Common myeloid progenitor, CD34-positive (primary cell): ENCODE measurements at regions not wholly inside any gene's neighbourhood (a gene's known extent, or its start where the extent isn't known, plus 50 kb on each side); places are given as distances from the start of the nearest gene placed in this dataset.

ENCODE experiments used
- CTCF ChIA-PET: fragments of 350-600 bp; sonication (Branson Sonifier 250); formaldehyde crosslinking; loops from one replicate; lab custom pipeline; 2021; ENCODE audit warnings: antibody characterized with exemption; lab: Charles Lee
- POLR2A ChIA-PET: fragments of 350-600 bp; sonication (Branson Sonifier 250); formaldehyde crosslinking; loops from one replicate; lab custom pipeline; 2021; ENCODE audit warnings: antibody characterized with exemption; lab: Charles Lee
- DNase-seq, 3 donors: peaks; one replicate each; pipeline versions ENCODE4 v3.0.0 to v3.0.0-alpha.2; 2013
- H3K27ac ChIP-seq, 2 experiments: 1 replicate in 1 of 2; 2 replicates in 1 of 2; pipeline ENCODE4 v1.7.0; 2013; ENCODE audit warnings: inconsistent platforms in 2 of 2, low read length in 2 of 2, mild to moderate bottlenecking in 2 of 2, low read depth in 1 of 2, moderate library complexity in 1 of 2; ENCODE audit not compliant: severe bottlenecking in 2 of 2, insufficient read depth in 1 of 2, poor library complexity in 1 of 2
- H3K27me3 ChIP-seq, 5 experiments: replicated peaks in 2 of 5; 1 replicate in 3 of 5; 2 replicates in 2 of 5; pipeline versions ENCODE4 v1.6.1 to v1.7.0; 2013; ENCODE audit warnings: low read length in 4 of 5, mild to moderate bottlenecking in 2 of 5, moderate library complexity in 2 of 5, inconsistent platforms in 1 of 5; ENCODE audit not compliant: insufficient read depth in 5 of 5, control insufficient read depth in 4 of 5
- H3K36me3 ChIP-seq, 4 experiments: 1 replicate in 2 of 4; 2 replicates in 2 of 4; pipeline versions ENCODE4 v1.6.1 to v1.7.0; 2013; ENCODE audit warnings: low read length in 3 of 4, control low read depth in 1 of 4, mild to moderate bottlenecking in 1 of 4; ENCODE audit not compliant: control insufficient read depth in 4 of 4, insufficient read depth in 4 of 4
- H3K4me1 ChIP-seq, 4 experiments: 1 replicate in 3 of 4; 2 replicates in 1 of 4; pipeline versions ENCODE4 v1.6.1 to v1.7.1; 2013; ENCODE audit warnings: low read length in 3 of 4, mild to moderate bottlenecking in 3 of 4, control low read depth in 1 of 4, inconsistent platforms in 1 of 4, moderate library complexity in 1 of 4; ENCODE audit not compliant: control insufficient read depth in 4 of 4, insufficient read depth in 4 of 4; ENCODE audit errors: control extremely low read depth in 1 of 4
- H3K4me3 ChIP-seq, 7 experiments: 1 replicate in 4 of 7; 2 replicates in 3 of 7; pipeline versions ENCODE4 v1.5.1 to v1.7.0; 2013; ENCODE audit warnings: mild to moderate bottlenecking in 7 of 7, low read length in 6 of 7, moderate library complexity in 6 of 7, inconsistent platforms in 2 of 7, low read depth in 2 of 7, control low read depth in 1 of 7; ENCODE audit not compliant: insufficient read depth in 4 of 7, control insufficient read depth in 1 of 7; ENCODE audit errors: extremely low read depth in 1 of 7
- H3K9me3 ChIP-seq, 5 experiments: 1 replicate in 4 of 5; 2 replicates in 1 of 5; pipeline versions ENCODE4 v1.6.1 to v1.7.1; 2013; ENCODE audit warnings: low read length in 4 of 5, mild to moderate bottlenecking in 2 of 5, inconsistent platforms in 1 of 5, low read depth in 1 of 5, moderate library complexity in 1 of 5; ENCODE audit not compliant: control insufficient read depth in 4 of 5, insufficient read depth in 2 of 5; ENCODE audit errors: control extremely low read depth in 1 of 5
- WGBS: methylation state at CpG from one replicate; pipeline ENCODE4 v1.1.5; 2013; ENCODE audit not compliant: insufficient coverage; 5-methylcytosine and 5-hydroxymethylcytosine counted together

DNA sequence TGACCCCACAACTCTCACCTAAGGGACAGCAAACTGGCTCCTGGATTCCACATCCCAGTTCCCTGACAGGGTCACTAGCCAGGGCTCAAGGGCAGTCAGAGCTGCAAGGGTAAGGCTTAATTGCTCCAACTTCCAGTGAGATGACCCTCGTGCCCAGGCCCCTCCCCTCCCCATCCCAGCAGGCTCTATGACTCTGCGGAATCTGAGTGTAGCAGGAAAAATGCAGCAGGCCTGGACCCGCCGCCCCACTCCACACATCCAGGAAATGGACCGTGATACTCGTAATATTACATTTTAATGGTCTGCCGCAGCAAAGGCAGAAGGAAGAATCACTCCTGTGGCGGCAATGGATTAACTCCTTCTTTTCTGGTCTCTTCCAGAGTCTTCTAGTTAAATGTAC, 91.7 kb upstream of the CHST15 start:
- H3K4me3 ChIP-seq: no peak overlapping the region
- H3K36me3 ChIP-seq: no peaks in the 10 kb centered on the region
- WGBS: 78% methylated on average over 8 of the region's 8 CpGs
- POLR2A ChIA-PET: no interaction called here
- DNase-seq: no peak
- no peaks in the 10 kb centered on the region for H3K4me1 ChIP-seq
- H3K9me3 ChIP-seq: no peaks in the 10 kb centered on the region
- H3K27ac ChIP-seq: no peak overlapping the region
- CTCF ChIA-PET: interaction anchor here (0.6 to 1.5 kb wide), 3 partner anchors 14 to 199 kb away, joined by 3 to 4 read pairs (median 3); no protein-coding TSS in a partner anchor
- peaks cover 0 to 2% (median 0%) of the 10 kb centered on the region in 5 experiments for H3K27me3 ChIP-seq

DNA sequence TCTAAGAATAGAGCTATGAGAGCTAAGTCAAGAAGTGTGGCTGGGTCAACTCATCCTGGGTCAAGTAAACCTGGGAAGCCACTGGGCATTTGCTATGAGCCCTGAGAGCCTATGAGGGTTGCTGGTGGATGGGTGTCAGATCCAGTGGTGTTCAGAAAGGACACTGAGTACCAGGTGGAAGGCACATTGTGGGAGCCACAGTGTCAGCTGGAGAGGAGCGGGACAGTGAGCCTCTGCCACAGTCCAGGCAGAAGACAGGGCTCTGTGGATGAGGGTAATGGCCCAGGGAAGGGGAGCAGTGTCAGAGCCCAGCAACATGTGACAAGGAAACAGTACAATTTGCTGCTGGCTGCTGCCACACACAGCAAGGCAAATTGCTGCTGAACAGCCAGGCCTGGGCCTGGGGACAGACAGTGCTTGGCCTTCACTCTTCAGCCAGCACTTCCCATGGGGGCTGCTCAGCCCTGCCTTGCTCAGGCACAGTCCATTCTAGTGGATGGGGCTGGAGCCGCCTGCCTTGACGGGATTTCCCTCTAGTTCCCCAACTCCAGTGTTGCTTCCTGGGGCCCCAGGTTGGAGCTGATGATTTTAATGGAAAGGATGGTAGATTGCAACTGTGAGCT, 90.9 kb upstream of the CHST15 start:
- WGBS: 100% methylated on average over 1 of the region's 3 CpGs
- peaks cover 0 to 1% (median 0%) of the 10 kb centered on the region in 5 experiments for H3K27me3 ChIP-seq
- ChIA-PET CTCF (interaction anchor here (0.9 kb wide), 1 partner anchor 14 kb away, joined by 3 read pairs; no protein-coding TSS in a partner anchor), POLR2A (no interaction called here)
- no peak for DNase-seq
- H3K4me1 ChIP-seq: no peaks in the 10 kb centered on the region
- H3K36me3 ChIP-seq: no peaks in the 10 kb centered on the region
- no peak overlapping the region for H3K27ac ChIP-seq
- no peak overlapping the region for H3K4me3 ChIP-seq
- H3K9me3 ChIP-seq: no peaks in the 10 kb centered on the region

GRCh38 chr10:124183617-124184016, 90.2 kb upstream of the CHST15 start:
- CTCF ChIA-PET: no interaction called here

GRCh38 chr10:124182088-124182541, 88.7 kb upstream of the CHST15 start:
- DNase-seq: no peak
- CTCF ChIA-PET: interaction anchor here (1.1 kb wide), 1 partner anchor 10 kb away, joined by 3 read pairs; no protein-coding TSS in a partner anchor
- Histone ChIP-seq H3K9me3 (no peaks in the 10 kb centered on the region), H3K27ac (no peak overlapping the region), H3K4me1 (peaks cover 0 to 2% (median under 1%) of the 10 kb centered on the region in 4 experiments), H3K36me3 (no peaks in the 10 kb centered on the region), H3K4me3 (no peak overlapping the region), H3K27me3 (peaks cover 0 to 1% (median 0%) of the 10 kb centered on the region in 5 experiments)
- POLR2A ChIA-PET: no interaction called here
- whole genome bisulfite sequencing: 95% methylated on average over 16 of the region's 17 CpGs

More at GRCh38 chr10:124183617-124184016, 90.2 kb upstream of the CHST15 start:
- POLR2A ChIA-PET: no interaction called here
- Histone ChIP-seq H3K9me3 (no peaks in the 10 kb centered on the region), H3K27me3 (peaks cover 0 to 1% (median 0%) of the 10 kb centered on the region in 5 experiments), H3K36me3 (no peaks in the 10 kb centered on the region), H3K4me3 (no peak overlapping the region), H3K4me1 (no peaks in the 10 kb centered on the region), H3K27ac (no peak overlapping the region)
- 100% methylated on average over 1 of the region's 7 CpGs for WGBS
- no peak for DNase-seq

- Histone ChIP-seq H3K9me3 (no peaks in the 10 kb centered on the region), H3K4me1 (peaks cover 0 to 7% (median 3%) of the 10 kb centered on the region in 4 experiments), H3K27ac (no peak overlapping the region), H3K27me3 (peaks cover 0 to 1% (median 0%) of the 10 kb centered on the region in 5 experiments), H3K36me3 (no peaks in the 10 kb centered on the region), H3K4me3 (no peak overlapping the region)
- WGBS: 93% methylated on average over 8 of the region's 8 CpGs
- ChIA-PET POLR2A (no interaction called here), CTCF (interaction anchor here (1.1 kb wide), 1 partner anchor 11 kb away, joined by 3 read pairs; no protein-coding TSS in a partner anchor)
- DNase-seq: no peak
Measured at GRCh38 chr10:124181656-124182055, 88.3 kb upstream of the CHST15 start.

- H3K27me3 ChIP-seq: peaks cover 0 to 1% (median 0%) of the 10 kb centered on the region in 5 experiments
- no peaks in the 10 kb centered on the region for H3K9me3 ChIP-seq
- peaks cover 0 to 13% (median 9%) of the 10 kb centered on the region in 4 experiments for H3K4me1 ChIP-seq
- 98% methylated on average over 8 of the region's 10 CpGs for WGBS
- H3K27ac ChIP-seq: no peak overlapping the region
- no peaks in the 10 kb centered on the region for H3K36me3 ChIP-seq
- POLR2A ChIA-PET: no interaction called here
- CTCF ChIA-PET: no interaction called here
- DNase-seq: peak in 2 of 3 donors; percentile 10 to 13
- H3K4me3 ChIP-seq: no peak overlapping the region
Measured at GRCh38 chr10:124180947-124181549, 87.7 kb upstream of the CHST15 start.
